GM19463 (cell line): ENCODE measurements at regions not wholly inside any gene's neighbourhood (a gene's known extent, or its start where the extent isn't known, plus 50 kb on each side); places are given as distances from the start of the nearest gene placed in this dataset.
"Not testable (repeated sequence)": the region's sequence is repeated elsewhere in the genome, so short reads cannot be mapped to it uniquely, and the experiment has no call there.

ENCODE experiments used
- ATAC-seq: cut with Tn5 transposase; IDR thresholded peaks from one replicate; pipeline ENCODE4 v1.9.1; 2021; ENCODE audit warnings: mild to moderate bottlenecking, moderate library complexity; ENCODE audit not compliant: unreplicated experiment

DNA sequence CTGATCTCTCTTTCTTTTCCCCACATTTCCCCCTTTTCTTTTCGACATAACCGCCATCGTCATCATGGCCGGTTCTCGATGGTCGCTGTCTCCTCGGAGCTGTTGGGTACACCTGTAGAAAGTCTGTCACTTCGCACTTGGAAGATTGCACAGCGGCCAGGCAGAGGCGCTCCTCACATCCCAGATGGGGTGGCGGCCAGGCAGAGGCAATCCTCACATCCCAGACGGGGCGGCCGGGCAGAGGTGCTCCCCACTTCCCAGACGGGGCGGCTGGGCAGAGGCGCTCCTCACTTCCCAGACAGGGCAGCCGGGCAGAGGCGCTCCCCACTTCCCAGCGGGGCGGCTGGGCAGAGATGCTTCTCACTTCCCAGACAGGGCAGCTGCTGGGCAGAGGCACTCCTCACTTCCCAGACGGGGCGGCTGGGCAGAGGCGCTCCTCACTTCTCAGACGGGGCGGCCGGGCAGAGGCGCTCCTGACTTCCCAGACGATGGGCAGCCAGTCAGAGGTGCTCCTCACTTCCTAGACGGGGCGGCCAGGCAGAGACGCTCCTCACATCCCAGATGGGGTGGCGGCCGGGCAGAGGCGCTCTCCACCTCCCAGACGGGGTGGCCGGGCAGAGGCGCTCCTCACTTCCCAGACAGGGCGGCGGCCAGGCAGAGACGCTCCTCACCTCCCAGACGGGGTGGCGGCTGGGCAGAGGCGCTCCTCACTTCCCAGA is 110.7 kb downstream of the C5orf15 start:
- ATAC-seq, result not testable (repeated sequence)

DNA sequence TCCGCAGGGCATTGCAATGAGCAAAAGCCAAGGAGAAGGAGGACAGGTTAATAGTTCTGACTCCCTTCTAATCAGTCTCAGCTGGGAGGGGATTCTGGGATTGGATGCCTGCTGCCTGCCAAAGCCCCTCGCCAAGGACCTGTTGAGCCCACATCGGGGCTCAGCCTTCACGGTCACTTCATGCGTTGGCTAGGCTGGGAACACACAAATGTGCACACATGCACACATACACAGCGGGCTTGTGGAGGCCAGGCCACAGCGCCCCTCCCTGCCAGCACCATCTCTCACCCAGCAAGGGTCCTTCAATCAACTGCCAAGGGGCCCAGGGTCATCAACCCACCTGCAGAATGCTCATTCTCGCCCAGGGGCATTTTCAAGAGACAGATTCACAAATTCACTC is 113.9 kb downstream of the C5orf15 start:
- no peak for ATAC-seq

GRCh38 chr5:133853646-133854365 is 114.6 kb downstream of the C5orf15 start:
- ATAC-seq, result no peak

GRCh38 chr5:133851521-133851920 is 116.9 kb downstream of the C5orf15 start:
- ATAC-seq, result no peak

DNA sequence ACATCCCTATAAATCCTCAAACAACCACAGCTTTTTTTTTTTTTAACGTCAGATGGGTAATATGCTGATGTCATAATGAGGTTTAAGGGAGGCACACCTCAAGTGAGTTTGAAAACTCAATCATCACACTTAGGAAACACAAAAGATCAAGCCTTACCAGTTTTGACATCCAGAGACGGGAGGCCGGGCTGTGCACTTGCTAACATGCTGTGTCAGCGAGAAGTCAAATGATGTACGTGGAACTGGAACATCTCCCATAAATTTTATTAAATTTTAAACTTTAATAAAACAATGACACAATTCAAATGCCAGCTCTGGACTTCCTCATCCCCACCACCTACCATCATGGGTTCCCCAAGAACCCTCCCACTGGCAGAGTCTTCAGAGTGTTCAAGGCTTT is 117.6 kb downstream of the C5orf15 start:
- ATAC-seq, result no peak

GRCh38 chr5:133849116-133849515 is 119.3 kb downstream of the C5orf15 start:
- ATAC-seq, result no peak

- ATAC-seq, result no peak
Observed at GRCh38 chr5:133848341-133848811, 120.0 kb downstream of the C5orf15 start.

DNA sequence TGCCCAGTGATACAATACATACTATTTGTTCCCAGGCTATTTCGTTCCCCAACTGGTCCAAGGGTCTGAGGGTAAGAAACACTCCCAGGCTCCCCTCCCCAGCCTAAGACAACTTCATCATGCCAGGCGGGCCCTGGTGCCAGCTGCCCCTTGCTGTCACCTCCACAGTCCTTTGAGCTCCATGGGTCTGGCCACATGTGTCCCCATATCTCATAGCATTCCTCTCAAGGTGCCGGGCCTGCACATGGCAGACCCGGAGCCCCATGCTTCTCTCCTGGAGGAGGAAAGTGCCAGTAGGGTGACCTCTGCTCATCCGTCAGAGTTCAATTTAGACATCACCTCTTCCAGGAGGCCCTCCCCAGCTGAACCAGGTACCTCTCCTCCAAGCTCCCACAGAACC is 120.5 kb downstream of the C5orf15 start:
- ATAC-seq, result no peak

GRCh38 chr5:133847301-133847700 is 121.1 kb downstream of the C5orf15 start:
- no peak for ATAC-seq

- ATAC-seq, result no peak
Observed at GRCh38 chr5:133846478-133847226, 121.8 kb downstream of the C5orf15 start.

- no peak for ATAC-seq
Observed at GRCh38 chr5:133845271-133845670, 123.2 kb downstream of the C5orf15 start.

- no peak for ATAC-seq
Observed at GRCh38 chr5:133844836-133845235, 123.6 kb downstream of the C5orf15 start.

DNA sequence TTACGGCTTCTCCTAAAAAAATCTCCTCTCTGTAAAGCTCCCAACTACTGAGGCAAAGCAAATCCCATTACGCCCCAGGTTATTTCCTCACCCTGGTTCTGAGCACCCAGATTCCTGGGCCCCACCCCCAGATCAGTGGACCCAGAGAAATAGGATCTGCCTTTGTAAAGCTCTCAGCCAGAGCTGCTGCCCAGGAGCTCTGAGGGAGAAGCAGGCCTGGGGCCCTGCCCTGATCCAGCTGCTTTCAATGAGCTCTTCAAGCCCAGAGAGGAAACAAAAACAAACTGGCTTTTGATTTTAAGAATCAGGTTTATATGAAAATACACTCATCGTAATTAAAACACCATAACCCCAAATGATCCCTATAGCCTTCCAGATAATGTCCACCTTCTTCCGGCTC is 124.5 kb downstream of the C5orf15 start:
- ATAC-seq, result no peak

- no peak for ATAC-seq
Observed at GRCh38 chr5:133842846-133843611, 125.4 kb downstream of the C5orf15 start.

DNA sequence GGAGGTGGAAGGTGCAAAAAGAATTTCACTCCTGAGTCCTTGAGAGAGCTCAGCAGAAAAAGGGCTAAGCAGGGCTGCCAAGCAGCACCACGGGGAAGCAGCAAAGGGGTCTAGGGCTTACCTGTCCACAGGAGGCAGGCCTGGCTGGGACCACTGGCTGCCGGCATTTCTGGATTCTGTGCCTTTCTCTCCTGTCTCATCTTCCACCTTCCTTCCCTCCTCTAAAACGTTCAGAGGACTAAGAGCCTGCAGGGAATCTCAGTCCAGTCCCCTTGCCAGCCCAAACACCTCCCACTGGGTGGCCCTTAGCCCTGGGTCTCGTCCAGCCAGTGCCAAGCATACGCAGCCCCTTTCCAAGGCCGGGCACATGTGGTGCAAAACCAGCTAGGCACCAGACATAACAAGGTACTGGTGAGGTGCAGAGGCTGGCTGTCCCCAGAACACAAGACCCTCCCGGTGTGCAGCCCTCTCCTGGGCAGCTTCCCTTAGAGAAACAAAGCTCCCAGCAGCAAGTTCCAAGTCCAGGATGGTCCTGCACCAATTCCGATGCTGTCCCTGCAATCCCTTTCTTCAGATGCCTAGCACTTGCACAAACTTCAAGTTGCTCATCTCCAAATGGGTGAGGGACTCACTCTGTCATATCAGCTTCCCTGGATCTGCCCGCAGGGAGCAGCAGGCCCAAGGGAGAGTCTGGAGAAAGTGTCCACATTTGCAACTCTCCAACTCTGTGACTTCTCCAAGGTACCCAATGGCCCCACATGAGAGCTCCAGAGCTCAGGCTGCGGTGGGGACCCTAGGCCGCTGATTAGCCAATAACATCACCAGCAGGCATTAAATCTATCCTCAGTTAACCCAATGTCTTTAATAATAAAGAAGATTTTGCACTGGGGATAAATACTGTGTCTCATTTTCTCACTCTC is 126.3 kb downstream of the C5orf15 start:
- no peak for ATAC-seq

DNA sequence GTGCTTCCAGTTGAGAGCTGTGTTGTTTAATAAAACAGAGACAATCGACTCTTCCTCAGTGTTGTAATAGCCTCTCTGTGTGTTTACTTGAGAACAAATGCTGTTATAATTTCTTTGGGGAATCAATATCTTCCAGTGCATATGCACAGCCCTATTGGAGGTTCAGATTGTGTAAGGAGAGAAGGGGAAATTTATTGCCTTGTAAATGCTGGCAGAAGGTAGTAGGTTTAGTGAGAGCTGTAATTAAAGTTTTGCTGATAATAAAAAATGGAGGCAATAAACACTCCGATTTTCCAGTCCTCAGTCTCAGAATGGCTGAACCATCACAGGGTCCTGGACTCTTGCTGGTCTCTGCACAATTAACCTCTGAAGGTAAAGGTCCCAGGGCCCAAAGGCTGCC is 128.3 kb downstream of the C5orf15 start:
- no peak for ATAC-seq

- no peak for ATAC-seq
Observed at GRCh38 chr5:133839721-133840120, 128.7 kb downstream of the C5orf15 start.

GRCh38 chr5:133839090-133839489 is 129.3 kb downstream of the C5orf15 start:
- ATAC-seq, result no peak

GRCh38 chr5:133838286-133838685 is 130.1 kb downstream of the C5orf15 start:
- ATAC-seq, result no peak
